Breast epithelium (tissue), 3 donors: ENCODE measurements at regions not wholly inside any gene's neighbourhood (a gene's known extent, or its start where the extent isn't known, plus 50 kb on each side); places are given as distances from the start of the nearest gene placed in this dataset.

Experiments
- POLR2A ChIP-seq: fragments of 450-650 bp; IDR thresholded peaks from one replicate; pipeline ENCODE4 v1.6.1; 2016; ENCODE audit warnings: antibody characterized with exemption, mild to moderate bottlenecking, moderate library complexity
- POLR2AphosphoS5 ChIP-seq, 3 donors: sonication (generic); formaldehyde crosslinking; IDR thresholded peaks; one replicate each; pipeline ENCODE4 v1.6.1; 2017; ENCODE audit warnings: antibody characterized with exemption in 3 of 3
- TF ChIP-seq, protein P1 (sequence below), 3 donors: fragments of 450-650 bp; IDR thresholded peaks; one replicate each; pipeline ENCODE4 v1.5.1; 2016 to 2017; ENCODE audit warnings: antibody characterized with exemption in 3 of 3, mild to moderate bottlenecking in 3 of 3, moderate library complexity in 3 of 3

DNA sequence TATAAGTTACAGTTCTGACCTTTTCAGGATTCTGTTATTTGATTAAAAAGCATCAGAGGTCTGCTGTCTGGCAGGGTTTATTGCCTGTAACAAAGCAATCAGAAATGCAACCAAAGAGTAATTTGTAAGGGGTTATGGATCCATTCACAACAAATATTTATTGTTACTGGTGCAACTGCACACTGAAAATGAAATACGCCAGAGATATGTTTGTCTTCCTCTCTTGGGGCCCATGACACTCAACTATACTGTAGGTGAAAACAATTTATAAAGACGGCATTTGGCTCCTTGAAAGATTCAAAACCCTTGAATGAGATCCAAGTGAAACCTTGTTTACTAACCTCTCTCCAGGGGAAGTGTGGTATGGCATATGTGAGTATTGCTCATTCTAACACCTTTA, 452.2 kb downstream of the MBD2 start:
- TF ChIP-seq, protein P1, sequence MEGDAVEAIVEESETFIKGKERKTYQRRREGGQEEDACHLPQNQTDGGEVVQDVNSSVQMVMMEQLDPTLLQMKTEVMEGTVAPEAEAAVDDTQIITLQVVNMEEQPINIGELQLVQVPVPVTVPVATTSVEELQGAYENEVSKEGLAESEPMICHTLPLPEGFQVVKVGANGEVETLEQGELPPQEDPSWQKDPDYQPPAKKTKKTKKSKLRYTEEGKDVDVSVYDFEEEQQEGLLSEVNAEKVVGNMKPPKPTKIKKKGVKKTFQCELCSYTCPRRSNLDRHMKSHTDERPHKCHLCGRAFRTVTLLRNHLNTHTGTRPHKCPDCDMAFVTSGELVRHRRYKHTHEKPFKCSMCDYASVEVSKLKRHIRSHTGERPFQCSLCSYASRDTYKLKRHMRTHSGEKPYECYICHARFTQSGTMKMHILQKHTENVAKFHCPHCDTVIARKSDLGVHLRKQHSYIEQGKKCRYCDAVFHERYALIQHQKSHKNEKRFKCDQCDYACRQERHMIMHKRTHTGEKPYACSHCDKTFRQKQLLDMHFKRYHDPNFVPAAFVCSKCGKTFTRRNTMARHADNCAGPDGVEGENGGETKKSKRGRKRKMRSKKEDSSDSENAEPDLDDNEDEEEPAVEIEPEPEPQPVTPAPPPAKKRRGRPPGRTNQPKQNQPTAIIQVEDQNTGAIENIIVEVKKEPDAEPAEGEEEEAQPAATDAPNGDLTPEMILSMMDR (IDR thresholded peaks at IDR 0.05), result no peak
- TF ChIP-seq POLR2A, result no peak
- no peak for TF ChIP-seq POLR2AphosphoS5 (IDR thresholded peaks at IDR 0.05)
